Aorta (tissue), 5 donors: ENCODE measurements at regions not wholly inside any gene's neighbourhood (a gene's known extent, or its start where the extent isn't known, plus 50 kb on each side); places are given as distances from the start of the nearest gene placed in this dataset.

Experiments used
- ATAC-seq: fragments of 200-7000 bp; cut with Tn5 transposase; one replicate; pipeline ENCODE4 v1.9.1; 2022; ENCODE audit warnings: moderate library complexity; ENCODE audit not compliant: low FRiP score
- DNase-seq, 2 donors: peaks; one replicate each; pipeline ENCODE4 v3.0.0-alpha.2; 2020
- H3K27ac ChIP-seq, 2 donors: one replicate each; pipeline ENCODE4 v1.5.1; 2013; ENCODE audit warnings: low read length in 2 of 2, mild to moderate bottlenecking in 2 of 2, moderate library complexity in 2 of 2, control low read depth in 1 of 2, inconsistent platforms in 1 of 2, low read depth in 1 of 2
- H3K27me3 ChIP-seq, 2 donors: one replicate each; pipeline ENCODE4 v1.6.1; 2013; ENCODE audit warnings: control low read depth in 1 of 2, low read length in 1 of 2, mild to moderate bottlenecking in 1 of 2, moderate library complexity in 1 of 2; ENCODE audit not compliant: insufficient read depth in 2 of 2, control insufficient read depth in 1 of 2
- H3K36me3 ChIP-seq, 2 donors: one replicate each; pipeline ENCODE4 v1.6.1; 2013; ENCODE audit warnings: control low read depth in 1 of 2, low read length in 1 of 2, mild to moderate bottlenecking in 1 of 2; ENCODE audit not compliant: insufficient read depth in 2 of 2, control insufficient read depth in 1 of 2
- H3K4me1 ChIP-seq, 2 donors: one replicate each; pipeline ENCODE4 v1.6.1; 2013; ENCODE audit warnings: low read length in 2 of 2, control low read depth in 1 of 2, mild to moderate bottlenecking in 1 of 2, moderate library complexity in 1 of 2; ENCODE audit not compliant: insufficient read depth in 2 of 2, control insufficient read depth in 1 of 2
- H3K4me3 ChIP-seq, 2 donors: one replicate each; pipeline ENCODE4 v1.5.1; 2013; ENCODE audit warnings: low read length in 2 of 2, control low read depth in 1 of 2, mild to moderate bottlenecking in 1 of 2
- H3K9me3 ChIP-seq: one replicate; pipeline ENCODE4 v1.6.1; 2013; ENCODE audit warnings: mild to moderate bottlenecking, low read length; ENCODE audit not compliant: control insufficient read depth
- WGBS, 2 donors: extraction: QIAGEN DNeasy Blood & Tissue Kit; methylation state at CpG; one replicate each; pipeline ENCODE4 v1.1.7; 2013; 5-methylcytosine and 5-hydroxymethylcytosine counted together
- intact Hi-C, 2 donors: fragments of 100-400 bp; cut with DNase I; formaldehyde crosslinking; loops; one replicate each; pipeline versions ENCODE4 v1.14.2 to v1.15.0; 2022
- donor health status: healthy with polysubstance abuse.
- donor health status: Bipolar disorder and iron deficiency.
- donor health status: DM: no; HTN: no; CAD: no.
- donor health status: DM: no; HTN: no; CAD: no.
- donor health status: DM: yes; HTN: yes; CAD: no.

DNA sequence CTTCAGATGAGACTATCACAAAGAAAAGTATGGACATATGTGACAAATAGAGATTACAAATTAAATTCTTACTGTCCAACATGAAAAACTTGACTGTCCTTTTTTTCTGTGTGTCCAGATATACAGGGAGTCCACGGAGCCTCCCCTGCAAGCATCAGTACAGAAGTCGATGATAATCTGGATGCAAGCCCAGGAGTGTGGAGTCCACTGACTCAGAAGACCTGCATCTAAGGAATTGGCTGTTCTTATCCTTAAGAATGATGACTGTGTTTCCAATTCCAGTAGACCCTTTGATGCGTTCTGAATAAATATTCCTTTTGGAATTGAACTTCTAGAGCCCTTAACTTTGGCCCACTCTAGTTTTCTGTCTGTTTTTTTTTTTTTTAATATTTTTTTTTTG, 56.7 kb upstream of the TAF11L2 start:
- H3K9me3 ChIP-seq, result peaks cover 1% of the 10 kb centered on the region

GRCh38 chr5:17443333-17444130, 54.5 kb upstream of the TAF11L2 start:
- no peaks in the 10 kb centered on the region for H3K4me1 ChIP-seq
- H3K9me3 ChIP-seq, result peaks cover 1% of the 10 kb centered on the region
- intact Hi-C loops, result no loop called here
- H3K27me3 ChIP-seq, result no peaks in the 10 kb centered on the region
- ATAC-seq (no peak), DNase-seq (peak in 1 of 2 donors; percentile 59)
- H3K4me3 ChIP-seq, result no peak overlapping the region
- WGBS, 2 donors, result 87 to 93% methylated on average over 23 of the region's 23 CpGs
- no peaks in the 10 kb centered on the region for H3K36me3 ChIP-seq
- no peak overlapping the region for H3K27ac ChIP-seq

More for the DNA sequence above, 56.7 kb upstream of the TAF11L2 start:
- Histone ChIP-seq H3K36me3 (no peaks in the 10 kb centered on the region), H3K27ac (no peak overlapping the region), H3K27me3 (no peaks in the 10 kb centered on the region), H3K4me1 (no peaks in the 10 kb centered on the region), H3K4me3 (no peak overlapping the region)
- intact Hi-C loops, result no loop called here
- WGBS, 2 donors, result 63 to 70% methylated on average over 3 of the region's 3 CpGs
- ATAC-seq (no peak), DNase-seq (no peak)

- ATAC-seq (no peak), DNase-seq (no peak)
- Histone ChIP-seq H3K36me3 (no peaks in the 10 kb centered on the region), H3K27me3 (no peaks in the 10 kb centered on the region), H3K4me3 (no peak overlapping the region), H3K27ac (no peak overlapping the region), H3K4me1 (no peaks in the 10 kb centered on the region), H3K9me3 (peaks cover 1% of the 10 kb centered on the region)
- 93 to 96% methylated on average over 1 of the region's 1 CpG for WGBS, 2 donors
- intact Hi-C loops, result no loop called here
Observed at GRCh38 chr5:17444496-17444895, 53.5 kb upstream of the TAF11L2 start.

DNA sequence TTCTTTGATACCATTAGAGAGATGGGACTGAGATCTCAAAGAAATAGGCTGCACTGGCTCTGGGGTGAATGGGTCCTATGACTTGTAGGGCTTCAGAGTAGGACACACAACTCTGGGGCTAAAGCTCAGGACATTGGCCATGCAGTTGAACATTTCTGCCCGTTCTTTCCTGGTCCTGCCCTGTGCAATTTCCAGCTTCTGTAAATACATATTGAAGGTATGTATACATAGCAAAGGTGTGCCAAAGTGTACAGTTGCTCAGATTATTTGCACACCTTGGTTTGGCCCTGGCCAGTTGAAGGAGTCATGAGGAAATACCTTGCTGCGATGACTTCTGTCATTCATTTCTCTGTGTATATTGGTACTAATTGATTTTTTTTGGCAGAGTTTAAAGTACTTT, 52.8 kb upstream of the TAF11L2 start:
- Histone ChIP-seq H3K27me3 (no peaks in the 10 kb centered on the region), H3K4me1 (no peaks in the 10 kb centered on the region), H3K27ac (no peak overlapping the region), H3K9me3 (peaks cover 1% of the 10 kb centered on the region), H3K36me3 (no peaks in the 10 kb centered on the region), H3K4me3 (no peak overlapping the region)
- no peak for ATAC-seq
- intact Hi-C loops, result no loop called here
- 76 to 83% methylated on average over 2 of the region's 2 CpGs for WGBS, 2 donors
- no peak for DNase-seq
